Loucy (cell line): ENCODE measurements at regions not wholly inside any gene's neighbourhood (a gene's known extent, or its start where the extent isn't known, plus 50 kb on each side); places are given as distances from the start of the nearest gene placed in this dataset.
A peak's percentile ranks its signal among the peaks of the same experiment; 100 is the strongest.

Experiments
- H2AFZ ChIP-seq: fragments of 200-600 bp; sonication (generic); 2 replicates; pipeline ENCODE4 v1.6.0; 2016; ENCODE audit warnings: antibody characterized with exemption, mild to moderate bottlenecking, low read length, moderate library complexity
- H3F3A ChIP-seq: fragments of 200-600 bp; 2 replicates; pipeline ENCODE4 v1.6.0; 2016; ENCODE audit warnings: antibody characterized with exemption, low read depth, mild to moderate bottlenecking
- H3K27me3 ChIP-seq: fragments of 200-600 bp; sonication (generic); 2 replicates; pipeline ENCODE4 v1.6.1; 2014; ENCODE audit warnings: low read length, mild to moderate bottlenecking; ENCODE audit not compliant: insufficient read depth, poor library complexity, severe bottlenecking
- H3K36me3 ChIP-seq: fragments of 200-600 bp; sonication (generic); 2 replicates; pipeline ENCODE4 v1.6.1; 2016; ENCODE audit warnings: low read length; ENCODE audit not compliant: insufficient read depth
- H3K4me1 ChIP-seq: fragments of 200-600 bp; sonication (generic); 2 replicates; pipeline ENCODE4 v1.5.1; 2014; ENCODE audit warnings: low read length, mild to moderate bottlenecking; ENCODE audit not compliant: insufficient read depth, poor library complexity, severe bottlenecking
- H3K4me2 ChIP-seq: fragments of 200-600 bp; sonication (generic); 2 replicates; pipeline ENCODE4 v1.6.0; 2014; ENCODE audit warnings: antibody characterized with exemption, low read length, low read depth, mild to moderate bottlenecking; ENCODE audit not compliant: poor library complexity, severe bottlenecking
- H3K4me3 ChIP-seq: fragments of 200-600 bp; sonication (generic); 2 replicates; pipeline ENCODE4 v1.5.1; 2014; ENCODE audit warnings: low read length, mild to moderate bottlenecking, mixed read lengths; ENCODE audit not compliant: poor library complexity, severe bottlenecking
- H3K79me2 ChIP-seq: fragments of 200-600 bp; sonication (generic); 2 replicates; pipeline ENCODE4 v1.6.1; 2014; ENCODE audit warnings: low read length; ENCODE audit not compliant: insufficient read depth
- H3K9ac ChIP-seq: fragments of 200-600 bp; sonication (generic); 2 replicates; pipeline ENCODE4 v1.6.0; 2014; ENCODE audit warnings: mild to moderate bottlenecking, low read depth, low read length, moderate library complexity; ENCODE audit not compliant: poor library complexity, severe bottlenecking
- H3K9me2 ChIP-seq: fragments of 200-600 bp; sonication (generic); replicated peaks from 2 replicates; pipeline ENCODE4 v1.6.1; 2016; ENCODE audit warnings: low read depth, low read length, mixed read lengths
- H3K9me3 ChIP-seq: fragments of 200-600 bp; sonication (generic); 2 replicates; pipeline ENCODE4 v1.6.1; 2014; ENCODE audit warnings: mild to moderate bottlenecking, antibody characterized with exemption, low read length, low read depth; ENCODE audit not compliant: insufficient read depth
- H4K20me1 ChIP-seq: fragments of 200-600 bp; sonication (generic); 2 replicates; pipeline ENCODE4 v1.6.0; 2014; ENCODE audit warnings: antibody characterized with exemption, low read length, mild to moderate bottlenecking; ENCODE audit not compliant: insufficient read depth, poor library complexity, severe bottlenecking
- CTCF ChIP-seq: fragments of 200-600 bp; sonication (generic); conservative IDR thresholded peaks from 2 replicates; pipeline ENCODE4 v1.5.1; 2014; ENCODE audit warnings: mild to moderate bottlenecking, antibody characterized with exemption, low read length
- EZH2phosphoT487 ChIP-seq: fragments of 200-600 bp; IDR thresholded peaks from 2 replicates; pipeline ENCODE4 v1.6.1; 2018; ENCODE audit warnings: antibody characterized with exemption, mild to moderate bottlenecking, moderate library complexity, borderline replicate concordance

- TF ChIP-seq EZH2phosphoT487 (no peak), CTCF (no peak)
- Histone ChIP-seq H2AFZ (no peak overlapping the region), H3K4me3 (peak overlapping the region; percentile 26), H3K9me3 (peaks cover 11% of the 10 kb centered on the region; the same call in 1 of the 2 replicates), H3K9ac (peak overlapping the region; percentile 74), H3K4me1 (peaks cover 69% of the 10 kb centered on the region), H3K79me2 (no peaks in the 10 kb centered on the region), H3K4me2 (peak overlapping the region; percentile 53), H3F3A (0 out of 2 replicates have a peak, but pooled peaks cover 4% of the 10 kb centered on the region), H3K9me2 (no peaks in the 10 kb centered on the region), H3K27me3 (no peaks in the 10 kb centered on the region), H4K20me1 (no peaks in the 10 kb centered on the region), H3K36me3 (no peaks in the 10 kb centered on the region)
These were observed 408.7 kb upstream of the HS6ST1 start for GRCh38 chr2:128727404-128727803.

- H3K4me2 ChIP-seq = peak overlapping the region; percentile 53
These were observed 409.2 kb upstream of the HS6ST1 start for GRCh38 chr2:128727914-128728313.

GRCh38 chr2:128729051-128729450, 410.4 kb upstream of the HS6ST1 start:
- Histone ChIP-seq H3F3A (peaks cover 18% of the 10 kb centered on the region; the same call in 1 of the 2 replicates), H3K9ac (no peak overlapping the region), H3K36me3 (no peaks in the 10 kb centered on the region), H2AFZ (no peak overlapping the region), H3K4me2 (no peak overlapping the region), H3K9me2 (no peaks in the 10 kb centered on the region), H3K9me3 (peaks cover 11% of the 10 kb centered on the region; the same call in 1 of the 2 replicates), H3K4me3 (no peak overlapping the region), H3K27me3 (no peaks in the 10 kb centered on the region), H3K4me1 (peaks cover 79% of the 10 kb centered on the region), H3K79me2 (no peaks in the 10 kb centered on the region), H4K20me1 (no peaks in the 10 kb centered on the region)
- no peak for TF ChIP-seq EZH2phosphoT487
- TF ChIP-seq CTCF = no peak

More at GRCh38 chr2:128727914-128728313, 409.2 kb upstream of the HS6ST1 start:
- Histone ChIP-seq H3K9me3 (peaks cover 11% of the 10 kb centered on the region; the same call in 1 of the 2 replicates), H3K4me1 (peaks cover 69% of the 10 kb centered on the region), H3K9ac (peak overlapping the region; percentile 74), H3K4me3 (peak overlapping the region; percentile 26), H3F3A (0 out of 2 replicates have a peak, but pooled peaks cover 9% of the 10 kb centered on the region), H3K9me2 (no peaks in the 10 kb centered on the region), H2AFZ (no peak overlapping the region), H3K36me3 (no peaks in the 10 kb centered on the region), H4K20me1 (no peaks in the 10 kb centered on the region), H3K27me3 (no peaks in the 10 kb centered on the region), H3K79me2 (no peaks in the 10 kb centered on the region)
- TF ChIP-seq CTCF (no peak), EZH2phosphoT487 (no peak)
